GM20000 (cell line): ENCODE measurements at regions not wholly inside any gene's neighbourhood (a gene's known extent, or its start where the extent isn't known, plus 50 kb on each side); places are given as distances from the start of the nearest gene placed in this dataset.

Source experiments
- DNase-seq: peaks from one replicate; pipeline ENCODE4 v3.0.0; 2012; ENCODE audit warnings: low spot score
- TF ChIP-seq, protein P1 (sequence below): IDR thresholded peaks from 2 replicates; pipeline ENCODE4 v1.5.1; 2012; ENCODE audit warnings: mild to moderate bottlenecking, control low read depth; ENCODE audit errors: extremely low read depth, missing control alignments

DNA sequence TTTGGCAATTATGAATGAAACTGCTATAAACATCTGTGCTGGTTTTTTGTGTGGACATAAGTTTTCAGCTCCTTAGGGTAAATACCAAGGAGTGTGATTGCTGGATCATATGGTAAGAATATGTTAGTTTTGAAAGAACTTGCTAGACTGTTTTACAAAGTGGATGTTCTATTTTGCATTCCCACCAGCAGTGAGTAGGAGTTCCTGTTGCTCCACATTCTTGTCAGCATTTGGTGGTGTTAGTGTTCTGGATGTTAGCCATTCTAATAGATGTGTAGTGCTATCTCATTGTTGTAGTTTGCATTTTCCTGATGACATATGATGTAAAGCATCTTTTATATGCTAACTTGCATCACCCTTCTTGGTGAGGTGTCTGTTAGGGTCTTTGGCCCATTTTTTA lies 304.6 kb downstream of the NUP35 start:
- TF ChIP-seq, protein P1, sequence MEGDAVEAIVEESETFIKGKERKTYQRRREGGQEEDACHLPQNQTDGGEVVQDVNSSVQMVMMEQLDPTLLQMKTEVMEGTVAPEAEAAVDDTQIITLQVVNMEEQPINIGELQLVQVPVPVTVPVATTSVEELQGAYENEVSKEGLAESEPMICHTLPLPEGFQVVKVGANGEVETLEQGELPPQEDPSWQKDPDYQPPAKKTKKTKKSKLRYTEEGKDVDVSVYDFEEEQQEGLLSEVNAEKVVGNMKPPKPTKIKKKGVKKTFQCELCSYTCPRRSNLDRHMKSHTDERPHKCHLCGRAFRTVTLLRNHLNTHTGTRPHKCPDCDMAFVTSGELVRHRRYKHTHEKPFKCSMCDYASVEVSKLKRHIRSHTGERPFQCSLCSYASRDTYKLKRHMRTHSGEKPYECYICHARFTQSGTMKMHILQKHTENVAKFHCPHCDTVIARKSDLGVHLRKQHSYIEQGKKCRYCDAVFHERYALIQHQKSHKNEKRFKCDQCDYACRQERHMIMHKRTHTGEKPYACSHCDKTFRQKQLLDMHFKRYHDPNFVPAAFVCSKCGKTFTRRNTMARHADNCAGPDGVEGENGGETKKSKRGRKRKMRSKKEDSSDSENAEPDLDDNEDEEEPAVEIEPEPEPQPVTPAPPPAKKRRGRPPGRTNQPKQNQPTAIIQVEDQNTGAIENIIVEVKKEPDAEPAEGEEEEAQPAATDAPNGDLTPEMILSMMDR, result no peak
- no peak for DNase-seq

DNA sequence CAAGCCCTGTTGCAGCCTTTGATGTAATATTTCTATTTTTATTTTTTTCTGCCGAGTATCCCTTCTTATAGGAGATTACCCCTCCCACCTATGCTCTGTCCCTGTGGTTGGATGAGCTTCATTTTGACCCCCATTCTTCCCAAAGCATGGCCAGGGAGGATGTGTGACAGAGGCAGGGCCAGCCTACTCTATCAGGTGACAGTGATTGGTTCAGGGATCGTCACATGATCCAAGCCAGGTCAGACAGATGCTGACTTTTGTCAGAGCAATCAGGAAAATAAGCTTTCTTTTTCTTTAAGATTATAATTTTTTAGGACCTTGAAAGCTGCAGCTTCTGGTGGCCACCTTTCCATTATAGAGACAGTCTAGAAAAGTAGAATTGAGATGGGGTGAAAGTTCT lies 314.3 kb downstream of the NUP35 start:
- DNase-seq, result no peak
- TF ChIP-seq, protein P1, result no peak

DNA sequence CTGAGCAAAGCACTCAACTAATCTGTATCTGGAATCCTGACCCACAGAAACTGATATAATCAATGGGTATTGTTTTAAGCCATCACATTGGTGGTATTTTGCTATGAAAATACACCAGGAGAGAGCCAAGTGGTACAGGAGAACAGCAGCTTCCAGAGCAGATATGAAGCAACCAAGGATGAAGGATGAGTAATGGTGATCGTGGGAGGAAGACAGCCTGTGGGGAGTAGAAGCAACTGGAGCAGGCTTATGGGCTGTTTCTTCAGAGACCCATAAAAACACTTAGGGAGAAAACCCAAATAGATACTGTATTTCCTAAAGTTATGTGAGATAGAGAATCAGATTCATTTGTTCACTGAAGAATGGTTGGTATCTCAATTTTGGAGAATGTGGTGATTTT lies 330.8 kb downstream of the NUP35 start:
- TF ChIP-seq, protein P1, result no peak
- no peak for DNase-seq

DNA sequence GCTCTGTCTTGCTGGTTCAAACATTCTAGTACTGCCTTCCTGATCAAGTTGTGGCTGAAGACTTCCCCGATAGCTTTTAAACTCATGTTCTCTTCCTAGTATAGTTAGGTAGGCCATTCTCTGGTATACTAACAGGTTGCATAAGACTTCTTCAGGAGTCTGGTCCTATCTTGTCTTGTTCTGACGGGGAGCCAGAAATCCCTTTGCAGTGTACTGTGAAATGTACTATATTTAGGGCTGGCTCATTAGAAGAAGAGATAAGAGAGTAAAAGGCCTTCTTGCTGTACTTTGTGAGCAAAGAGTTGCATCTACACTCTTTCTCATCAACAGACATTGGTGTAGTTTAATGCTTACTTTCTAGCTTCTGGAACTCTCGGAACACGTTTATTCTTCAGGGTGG lies 331.9 kb downstream of the NUP35 start:
- no peak for DNase-seq
- TF ChIP-seq, protein P1, result no peak

DNA sequence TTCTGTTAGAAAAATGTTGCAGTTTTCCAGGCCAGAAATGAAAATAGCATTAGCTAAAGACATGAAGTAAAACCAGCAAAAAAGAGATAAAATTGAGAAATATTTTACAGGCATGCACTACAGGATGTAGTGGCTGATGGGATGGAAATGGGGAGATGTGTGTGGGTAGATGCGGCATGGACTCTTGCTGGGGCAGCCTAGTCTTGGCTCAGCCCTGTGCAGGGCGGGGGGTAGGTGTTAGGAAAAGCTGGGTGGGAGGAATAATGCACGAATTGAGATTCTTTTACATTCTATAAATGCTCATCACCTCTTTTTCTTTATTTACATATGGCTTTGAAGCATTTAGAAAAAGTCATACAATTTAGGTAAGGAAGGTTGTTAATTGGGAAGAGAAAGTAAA lies 334.2 kb downstream of the NUP35 start:
- no peak for DNase-seq
- TF ChIP-seq, protein P1, result no peak

DNA sequence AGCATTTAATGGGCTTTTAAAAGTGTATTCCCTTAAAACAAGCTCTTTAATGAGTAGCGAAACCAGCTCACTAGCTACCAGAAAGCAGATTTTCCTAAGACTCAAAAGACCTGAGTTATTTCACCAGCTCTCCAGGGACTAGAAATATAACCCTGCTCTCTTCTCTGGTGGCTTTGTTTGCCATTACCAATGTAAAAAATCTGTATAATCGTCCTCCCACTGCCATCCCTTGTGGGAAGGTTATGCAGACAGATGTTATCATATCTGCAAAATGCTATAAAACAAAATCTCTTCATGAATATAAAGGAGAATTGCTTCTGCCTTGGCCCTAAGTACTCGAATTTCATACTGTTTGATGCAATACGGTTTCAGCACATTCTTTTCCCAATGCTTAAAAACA lies 335.2 kb downstream of the NUP35 start:
- TF ChIP-seq, protein P1, result no peak
- DNase-seq, result no peak

DNA sequence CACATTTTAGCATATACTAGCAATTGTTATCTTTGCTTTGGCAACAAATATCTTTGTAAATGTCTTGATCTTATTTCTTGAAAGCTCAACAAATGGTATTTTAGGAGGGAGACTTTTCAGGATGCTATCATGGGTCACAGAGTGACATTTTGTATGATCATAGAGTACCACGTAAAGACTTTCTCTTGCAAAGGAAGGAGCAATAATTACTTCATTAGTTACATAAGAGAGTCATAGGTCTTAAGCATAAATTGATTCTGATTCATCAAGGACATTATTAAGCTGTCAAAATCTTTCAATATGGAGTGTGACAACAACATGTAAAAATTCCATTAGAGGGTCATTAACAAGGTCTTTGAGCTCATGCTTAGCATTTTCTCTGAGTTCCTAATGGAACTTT lies 339.6 kb downstream of the NUP35 start:
- DNase-seq, result no peak
- TF ChIP-seq, protein P1, result no peak
